ENCODE measurements at regions not wholly inside any gene's neighbourhood (a gene's known extent, or its start where the extent isn't known, plus 50 kb on each side); places are given as distances from the start of the nearest gene placed in this dataset.
"Not testable (repeated sequence)": the region's sequence is repeated elsewhere in the genome, so short reads cannot be mapped to it uniquely, and the experiment has no call there.

GRCh38 chr3:145681181-145681580 lies 479.8 kb downstream of the PLOD2 start:
- FAIRE-seq (no peak), DNase-seq (ENCODE audit: low read depth, low spot score) (no peak)
- no peak overlapping the region for H3K4me2 ChIP-seq (ENCODE audit: control insufficient read depth, extremely low read depth, insufficient read depth, low read depth, low read length)
- no peaks in the 10 kb centered on the region for H3K9me3 ChIP-seq (ENCODE audit: control insufficient read depth, low read depth, low read length)
- no peaks in the 10 kb centered on the region for H3K4me1 ChIP-seq (ENCODE audit: control insufficient read depth, extremely low read depth, insufficient read depth, low read length)
- H3K79me2 ChIP-seq (ENCODE audit: control insufficient read depth, insufficient read depth, low read length), result no peaks in the 10 kb centered on the region
- no peak overlapping the region for H2AFZ ChIP-seq (ENCODE audit: control insufficient read depth, low read length)
- H3K9me1 ChIP-seq (ENCODE audit: control insufficient read depth, extremely low read depth, insufficient read depth, low read length), result no peaks in the 10 kb centered on the region
- no peaks in the 10 kb centered on the region for H4K20me1 ChIP-seq (ENCODE audit: control insufficient read depth, extremely low read depth, insufficient read depth, low read length)
- H3K4me3 ChIP-seq (ENCODE audit: control insufficient read depth in 2 of 3, extremely low read depth in 1 of 3, insufficient read depth in 2 of 3, low read depth in 1 of 3, low read length in 3 of 3), result no peak overlapping the region
- TF ChIP-seq EZH2 (IDR thresholded peaks at IDR 0.05; ENCODE audit: low read length) (no peak), CTCF (optimal IDR thresholded peaks at IDR 0.05 in 1 of 3, IDR thresholded peaks at IDR 0.05 in 1 of 3, conservative IDR thresholded peaks at IDR 0.05 in 1 of 3; ENCODE audit: extremely low read depth in 1 of 3, insufficient read depth in 2 of 3, low read length in 3 of 3) (no peak)
- H3K36me3 ChIP-seq (ENCODE audit: control insufficient read depth in 2 of 2, extremely low read depth in 1 of 2, insufficient read depth in 2 of 2, low read length in 2 of 2), result no peaks in the 10 kb centered on the region
- dilution Hi-C loops (cut with MboI; ENCODE audit: extremely low pct_ligation_motif_present, low sequenced_read_pairs), result no loop called here
- no peaks in the 10 kb centered on the region for H3K27me3 ChIP-seq (ENCODE audit: control insufficient read depth, extremely low read depth, insufficient read depth, low read length)
- H3K9ac ChIP-seq (ENCODE audit: control insufficient read depth, extremely low read depth, insufficient read depth, low read length), result no peak overlapping the region
- no peak overlapping the region for H3K27ac ChIP-seq (ENCODE audit: control insufficient read depth, insufficient read depth, low read length)

GRCh38 chr3:145687978-145688377 lies 473.0 kb downstream of the PLOD2 start:
- H2AFZ ChIP-seq (ENCODE audit: control insufficient read depth, low read length); H3K9ac ChIP-seq (ENCODE audit: control insufficient read depth, extremely low read depth, insufficient read depth, low read length); FAIRE-seq; H3K79me2 ChIP-seq (ENCODE audit: control insufficient read depth, insufficient read depth, low read length); H3K27ac ChIP-seq (ENCODE audit: control insufficient read depth, insufficient read depth, low read length); H3K4me3 ChIP-seq (ENCODE audit: control insufficient read depth in 2 of 3, extremely low read depth in 1 of 3, insufficient read depth in 2 of 3, low read depth in 1 of 3, low read length in 3 of 3); H3K9me1 ChIP-seq (ENCODE audit: control insufficient read depth, extremely low read depth, insufficient read depth, low read length); H3K9me3 ChIP-seq (ENCODE audit: control insufficient read depth, low read depth, low read length); H4K20me1 ChIP-seq (ENCODE audit: control insufficient read depth, extremely low read depth, insufficient read depth, low read length); H3K36me3 ChIP-seq (ENCODE audit: control insufficient read depth in 2 of 2, extremely low read depth in 1 of 2, insufficient read depth in 2 of 2, low read length in 2 of 2); DNase-seq (ENCODE audit: low read depth, low spot score); H3K4me2 ChIP-seq (ENCODE audit: control insufficient read depth, extremely low read depth, insufficient read depth, low read depth, low read length); H3K27me3 ChIP-seq (ENCODE audit: control insufficient read depth, extremely low read depth, insufficient read depth, low read length); H3K4me1 ChIP-seq (ENCODE audit: control insufficient read depth, extremely low read depth, insufficient read depth, low read length); dilution Hi-C loops (cut with MboI; ENCODE audit: extremely low pct_ligation_motif_present, low sequenced_read_pairs): not testable (repeated sequence)

GRCh38 chr3:145692751-145693150 lies 468.2 kb downstream of the PLOD2 start:
- no peak for FAIRE-seq
- Histone ChIP-seq H3K9me1 (ENCODE audit: control insufficient read depth, extremely low read depth, insufficient read depth, low read length) (no peaks in the 10 kb centered on the region), H3K4me3 (ENCODE audit: control insufficient read depth in 2 of 3, extremely low read depth in 1 of 3, insufficient read depth in 2 of 3, low read depth in 1 of 3, low read length in 3 of 3) (no peak overlapping the region), H3K79me2 (ENCODE audit: control insufficient read depth, insufficient read depth, low read length) (no peaks in the 10 kb centered on the region), H4K20me1 (ENCODE audit: control insufficient read depth, extremely low read depth, insufficient read depth, low read length) (no peaks in the 10 kb centered on the region), H3K4me1 (ENCODE audit: control insufficient read depth, extremely low read depth, insufficient read depth, low read length) (no peaks in the 10 kb centered on the region), H3K9ac (ENCODE audit: control insufficient read depth, extremely low read depth, insufficient read depth, low read length) (no peak overlapping the region), H3K27me3 (ENCODE audit: control insufficient read depth, extremely low read depth, insufficient read depth, low read length) (no peaks in the 10 kb centered on the region), H3K36me3 (ENCODE audit: control insufficient read depth in 2 of 2, extremely low read depth in 1 of 2, insufficient read depth in 2 of 2, low read length in 2 of 2) (no peaks in the 10 kb centered on the region), H3K9me3 (ENCODE audit: control insufficient read depth, low read depth, low read length) (no peaks in the 10 kb centered on the region), H2AFZ (ENCODE audit: control insufficient read depth, low read length) (no peak overlapping the region), H3K4me2 (ENCODE audit: control insufficient read depth, extremely low read depth, insufficient read depth, low read depth, low read length) (no peak overlapping the region), H3K27ac (ENCODE audit: control insufficient read depth, insufficient read depth, low read length) (no peak overlapping the region)
- no peak for DNase-seq (ENCODE audit: low read depth, low spot score)
- TF ChIP-seq CTCF (optimal IDR thresholded peaks at IDR 0.05 in 1 of 3, IDR thresholded peaks at IDR 0.05 in 1 of 3, conservative IDR thresholded peaks at IDR 0.05 in 1 of 3; ENCODE audit: extremely low read depth in 1 of 3, insufficient read depth in 2 of 3, low read length in 3 of 3), result no peak
- no peak for TF ChIP-seq EZH2 (IDR thresholded peaks at IDR 0.05; ENCODE audit: low read length)
- dilution Hi-C loops (cut with MboI; ENCODE audit: extremely low pct_ligation_motif_present, low sequenced_read_pairs), result no loop called here
